ENCODE measurements at regions not wholly inside any gene's neighbourhood (a gene's known extent, or its start where the extent isn't known, plus 50 kb on each side); places are given as distances from the start of the nearest gene placed in this dataset.

DNA sequence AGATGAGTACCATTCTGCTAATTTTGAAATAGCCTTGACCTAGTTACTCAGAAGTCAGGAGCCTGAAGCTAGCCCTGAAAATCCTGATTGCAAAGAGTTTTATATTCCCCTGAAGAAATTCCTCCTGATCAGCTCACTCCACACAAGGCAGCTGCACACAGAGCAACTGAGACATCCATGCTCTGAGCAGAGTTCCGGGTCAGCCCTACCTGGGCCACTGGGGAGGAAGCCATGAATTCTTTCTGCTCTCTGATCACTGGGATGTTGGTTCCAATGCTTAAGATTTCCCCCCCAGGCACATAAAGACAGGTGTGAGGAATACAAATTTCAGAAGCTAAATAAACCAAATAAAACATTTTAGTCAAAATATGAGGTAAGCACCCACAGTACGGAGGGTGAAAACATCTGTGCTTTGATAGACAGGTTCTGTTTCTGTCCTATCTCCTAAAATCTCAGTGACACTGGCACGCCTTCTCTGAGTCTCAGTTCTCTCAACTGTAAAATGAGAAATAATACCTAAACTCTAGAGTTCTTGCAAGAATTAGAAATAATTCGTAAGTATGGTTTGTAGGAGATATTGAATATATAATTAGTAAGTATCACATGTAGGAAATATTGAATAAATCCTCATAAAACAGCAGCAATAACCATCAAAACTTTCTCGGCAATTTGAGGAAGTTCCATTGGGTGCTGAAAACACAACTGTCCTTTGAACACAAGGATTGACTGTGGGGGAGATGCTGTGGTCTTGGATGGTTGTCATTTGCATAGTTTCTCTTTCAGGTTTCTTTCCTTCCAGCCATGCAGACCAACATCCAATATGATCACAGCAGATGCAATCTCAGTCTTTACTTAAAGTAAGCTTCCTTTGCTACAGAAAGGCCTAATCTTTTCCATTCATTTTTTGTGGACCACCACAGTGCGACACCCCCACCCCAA lies 133.0 kb upstream of the TNS3 start:
- TF ChIP-seq, protein P1, sequence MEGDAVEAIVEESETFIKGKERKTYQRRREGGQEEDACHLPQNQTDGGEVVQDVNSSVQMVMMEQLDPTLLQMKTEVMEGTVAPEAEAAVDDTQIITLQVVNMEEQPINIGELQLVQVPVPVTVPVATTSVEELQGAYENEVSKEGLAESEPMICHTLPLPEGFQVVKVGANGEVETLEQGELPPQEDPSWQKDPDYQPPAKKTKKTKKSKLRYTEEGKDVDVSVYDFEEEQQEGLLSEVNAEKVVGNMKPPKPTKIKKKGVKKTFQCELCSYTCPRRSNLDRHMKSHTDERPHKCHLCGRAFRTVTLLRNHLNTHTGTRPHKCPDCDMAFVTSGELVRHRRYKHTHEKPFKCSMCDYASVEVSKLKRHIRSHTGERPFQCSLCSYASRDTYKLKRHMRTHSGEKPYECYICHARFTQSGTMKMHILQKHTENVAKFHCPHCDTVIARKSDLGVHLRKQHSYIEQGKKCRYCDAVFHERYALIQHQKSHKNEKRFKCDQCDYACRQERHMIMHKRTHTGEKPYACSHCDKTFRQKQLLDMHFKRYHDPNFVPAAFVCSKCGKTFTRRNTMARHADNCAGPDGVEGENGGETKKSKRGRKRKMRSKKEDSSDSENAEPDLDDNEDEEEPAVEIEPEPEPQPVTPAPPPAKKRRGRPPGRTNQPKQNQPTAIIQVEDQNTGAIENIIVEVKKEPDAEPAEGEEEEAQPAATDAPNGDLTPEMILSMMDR (conservative IDR thresholded peaks at IDR 0.05 in 1 of 2, IDR thresholded peaks at IDR 0.05 in 1 of 2; ENCODE audit: low read depth in 1 of 2, low read length in 2 of 2) = no peak
- TF ChIP-seq EZH2 (IDR thresholded peaks at IDR 0.05; ENCODE audit: low read length, missing control alignments) = no peak

Data from fibroblast of lung (primary cell).